K562 (cell line): ENCODE measurements at regions not wholly inside any gene's neighbourhood (a gene's known extent, or its start where the extent isn't known, plus 50 kb on each side); places are given as distances from the start of the nearest gene placed in this dataset.

ENCODE experiments used
- ATAC-seq: fragments of 200-7000 bp; cut with Tn5 transposase; 3 replicates; pipeline ENCODE4 v1.9.1; 2020; ENCODE audit warnings: moderate library complexity
- BruUV-seq: library from RNA; stranded (reverse); fragments of 400-500 nt; replicated peaks from 2 replicates; lab custom pipeline; 2021; lab: Mats Ljungman, UMichigan
- CTCF ChIA-PET: fragments of 300-600 bp; formaldehyde crosslinking; extraction: SDS; loops from one replicate; lab custom pipeline; 2021; ENCODE audit warnings: low intra/inter-chr PET ratio; lab: Yijun Ruan, JAX
- POLR2A ChIA-PET: fragments of 300-600, 350-650 bp; sonication (Branson Sonifier 250); formaldehyde crosslinking; extraction: SDS; loops from one replicate; lab custom pipeline; 2021; ENCODE audit warnings: antibody characterized with exemption, inconsistent platforms; lab: Yijun Ruan, JAX
- DNase-seq, 4 experiments: peaks; one replicate each; pipeline versions ENCODE4 v3.0.0 to v3.0.0-alpha.2; 2011 to 2018; ENCODE audit warnings: low spot score in 3 of 4, mixed read lengths in 3 of 4; ENCODE audit errors: extremely low read depth in 1 of 4
- FAIRE-seq: peaks from 2 replicates; lab custom pipeline; 2011; peaks lifted over from hg19 to GRCh38; lab: Jason Lieb, UNC
- H2AFZ ChIP-seq: 2 replicates; pipeline ENCODE4 v1.6.0; 2011; ENCODE audit warnings: low read depth, low read length, control low read depth, inconsistent platforms
- H3K27ac ChIP-seq: fragments of 200-600 bp; 3 replicates; pipeline ENCODE4 v1.8.0; 2011; ENCODE audit warnings: low read depth, mild to moderate bottlenecking, control low read depth, inconsistent platforms, low read length, moderate library complexity, mixed read lengths; ENCODE audit errors: extremely low read depth
- H3K27me3 ChIP-seq, 2 experiments: fragments of 300-600 bp in 1 of 2; 2 replicates in 1 of 2; 3 replicates in 1 of 2; pipeline versions ENCODE4 v1.6.0 to v1.8.0; 2011; ENCODE audit warnings: inconsistent platforms in 2 of 2, low read length in 2 of 2, mild to moderate bottlenecking in 1 of 2, mixed read lengths in 1 of 2, moderate library complexity in 1 of 2; ENCODE audit not compliant: control insufficient read depth in 2 of 2, insufficient read depth in 2 of 2
- H3K36me3 ChIP-seq: fragments of 300-600 bp; 3 replicates; pipeline ENCODE4 v1.8.0; 2011; ENCODE audit warnings: mild to moderate bottlenecking, low read length, inconsistent platforms; ENCODE audit not compliant: control insufficient read depth, insufficient read depth
- H3K4me1 ChIP-seq, 2 experiments: fragments of 200-600 bp in 1 of 2; replicated peaks in 1 of 2; 2 replicates in 1 of 2; 3 replicates in 1 of 2; pipeline versions ENCODE4 v1.5.1 to v1.8.0; 2011; ENCODE audit warnings: inconsistent platforms in 2 of 2, low read length in 2 of 2, mild to moderate bottlenecking in 1 of 2, mixed read lengths in 1 of 2, moderate library complexity in 1 of 2; ENCODE audit not compliant: control insufficient read depth in 2 of 2, insufficient read depth in 2 of 2
- H3K4me2 ChIP-seq: 2 replicates; pipeline ENCODE4 v1.6.1; 2011; ENCODE audit warnings: low read length, control low read depth, inconsistent platforms, mixed read lengths; ENCODE audit not compliant: insufficient read depth
- H3K4me3 ChIP-seq: fragments of 200-600 bp; sonication (generic), shearing (Covaris generic); 2 replicates; pipeline ENCODE4 v1.5.1; 2016; ENCODE audit warnings: control low read depth, inconsistent platforms
- H3K79me2 ChIP-seq: fragments of 200-600 bp; 3 replicates; pipeline ENCODE4 v1.8.0; 2011; ENCODE audit warnings: low read length, inconsistent platforms; ENCODE audit not compliant: control insufficient read depth, insufficient read depth
- H3K9ac ChIP-seq, 2 experiments: 2 replicates each; pipeline versions ENCODE4 v1.6.0 to v1.6.1; 2011; ENCODE audit warnings: low read depth in 2 of 2, low read length in 2 of 2, control low read depth in 1 of 2, inconsistent platforms in 1 of 2, mild to moderate bottlenecking in 1 of 2, mixed read lengths in 1 of 2; ENCODE audit not compliant: insufficient read depth in 1 of 2
- H3K9me1 ChIP-seq: one replicate; pipeline ENCODE4 v1.6.0; 2011; ENCODE audit warnings: inconsistent platforms, mild to moderate bottlenecking, low read length, moderate library complexity; ENCODE audit not compliant: control insufficient read depth, insufficient read depth
- H3K9me3 ChIP-seq: replicated peaks from 2 replicates; pipeline ENCODE4 v1.5.1; 2011; ENCODE audit warnings: low read depth, low read length, inconsistent platforms; ENCODE audit not compliant: control insufficient read depth, insufficient read depth
- H4K20me1 ChIP-seq: replicated peaks from 2 replicates; pipeline ENCODE4 v1.6.1; 2011; ENCODE audit warnings: low read length, inconsistent platforms, mixed read lengths; ENCODE audit not compliant: control insufficient read depth, insufficient read depth
- ATF3 ChIP-seq, 2 experiments: fragments of 450-650 bp in 1 of 2; sonication (generic) in 1 of 2; formaldehyde crosslinking in 1 of 2; IDR thresholded peaks in 1 of 2; conservative IDR thresholded peaks in 1 of 2; 2 replicates each; pipeline versions ENCODE4 v1.6.1 to v1.8.1; 2016 to 2023; ENCODE audit warnings: mild to moderate bottlenecking in 2 of 2, moderate library complexity in 2 of 2, inconsistent platforms in 1 of 2, missing genetic modification reagents in 1 of 2
- CREB3 ChIP-seq: fragments of 450-650 bp; conservative IDR thresholded peaks from 2 replicates; pipeline ENCODE4 v1.6.1; 2016; ENCODE audit warnings: missing genetic modification characterization, low read depth, mild to moderate bottlenecking, missing compliant biosample characterization, moderate library complexity
- EHMT2 ChIP-seq: fragments of 450-650 bp; IDR thresholded peaks from 2 replicates; pipeline ENCODE4 v1.6.1; 2018; ENCODE audit warnings: antibody characterized with exemption
- FOXO4 ChIP-seq: fragments of 450-650 bp; formaldehyde crosslinking; IDR thresholded peaks from 2 replicates; pipeline ENCODE4 v1.4.0; 2020; ENCODE audit warnings: mild to moderate bottlenecking, moderate library complexity
- GTF2F1 ChIP-seq: IDR thresholded peaks from 2 replicates; pipeline ENCODE4 v1.6.1; 2011; ENCODE audit warnings: low read depth, low read length, improper control_type of control experiment
- IRF9 ChIP-seq: fragments of 450-650 bp; IDR thresholded peaks from 2 replicates; pipeline ENCODE4 v1.6.1; 2016; ENCODE audit warnings: missing biosample characterization, missing genetic modification characterization
- MYNN ChIP-seq, 2 experiments: sonication (generic); formaldehyde crosslinking in 1 of 2; IDR thresholded peaks; 2 replicates each; pipeline versions ENCODE4 v1.5.0 to v1.6.1; 2016 to 2020; ENCODE audit warnings: antibody characterized with exemption in 1 of 2, missing genetic modification reagents in 1 of 2
- PHB ChIP-seq: fragments of 250-450 bp; sonication (Bioruptor Pico); IDR thresholded peaks from 2 replicates; pipeline ENCODE4 v1.5.0; 2021
- PHTF2 ChIP-seq: fragments of 250-450 bp; sonication (Bioruptor Pico); IDR thresholded peaks from 2 replicates; pipeline ENCODE4 v1.5.0; 2021; ENCODE audit warnings: mild to moderate bottlenecking
- POU5F1 ChIP-seq: fragments of 150-350 bp; IDR thresholded peaks from 2 replicates; pipeline ENCODE4 v1.6.1; 2014; ENCODE audit warnings: borderline replicate concordance, low read length, low read depth, mild to moderate bottlenecking; ENCODE audit not compliant: partially characterized antibody
- SLC30A9 ChIP-seq: fragments of 250-450 bp; sonication (Bioruptor Pico); IDR thresholded peaks from 2 replicates; pipeline ENCODE4 v1.8.0; 2022; ENCODE audit warnings: mild to moderate bottlenecking, moderate library complexity
- SMARCA5 ChIP-seq: fragments of 450-650 bp; IDR thresholded peaks from 2 replicates; pipeline ENCODE4 v1.6.1; 2016
- SP2 ChIP-seq: IDR thresholded peaks from 2 replicates; pipeline ENCODE4 v1.6.1; 2011; ENCODE audit warnings: mild to moderate bottlenecking, low read depth, low read length, moderate library complexity; ENCODE audit not compliant: poor library complexity, severe bottlenecking; ENCODE audit errors: extremely low read depth
- SPI1 ChIP-seq: IDR thresholded peaks from 2 replicates; pipeline ENCODE4 v1.6.1; 2011; ENCODE audit warnings: low read depth, low read length, control low read depth, borderline replicate concordance
- XRCC4 ChIP-seq: IDR thresholded peaks from one replicate; pipeline ENCODE4 v1.6.1; 2011; ENCODE audit not compliant: insufficient read depth, insufficient read length; ENCODE audit errors: extremely low read depth
- ZBTB8A ChIP-seq: fragments of 450-650 bp; IDR thresholded peaks from 2 replicates; pipeline ENCODE4 v1.6.1; 2018; ENCODE audit warnings: mild to moderate bottlenecking, moderate library complexity; ENCODE audit not compliant: partially characterized antibody
- ZNF76 ChIP-seq: fragments of 250-450 bp; sonication (Bioruptor Pico); IDR thresholded peaks from 2 replicates; pipeline ENCODE4 v1.4.0; 2020; ENCODE audit warnings: mild to moderate bottlenecking, moderate library complexity, borderline replicate concordance
- WGBS: fragments of 100-300 bp; shearing (Covaris generic); methylation state at CpG from one replicate; pipeline ENCODE4 v1.1.6; 2016; ENCODE audit warnings: low coverage, mixed read lengths; ENCODE audit not compliant: insufficient coverage; ENCODE audit errors: missing lambda C conversion rate; 5-methylcytosine and 5-hydroxymethylcytosine counted together
- in situ Hi-C: fragments of 300-500 bp; cut with MboI; formaldehyde crosslinking; loops from 4 replicates; pipeline ENCODE4 v1.15.0; 2018; ENCODE audit warnings: inconsistent platforms, mixed read lengths
- intact Hi-C: fragments of 100-400 bp; cut with micrococcal nuclease; formaldehyde crosslinking; loops from 2 replicates; pipeline ENCODE4 v1.14.2; 2022

- no peak overlapping the region for H3K4me3 ChIP-seq
- POLR2A ChIA-PET = no interaction called here
- TF ChIP-seq PHTF2 (CRISPR knock-in tag) (no peak), SPI1 (no peak), FOXO4 (CRISPR knock-in tag) (no peak), PHB (CRISPR knock-in tag) (no peak), EHMT2 (no peak), CREB3 (tag) (no peak), MYNN (IDR thresholded peaks at IDR 0.05) (no peak), MYNN (CRISPR knock-in tag; IDR thresholded peaks at IDR 0.05) (no peak), ZBTB8A (no peak), GTF2F1 (no peak), XRCC4 (no peak), ZNF76 (CRISPR knock-in tag) (no peak), IRF9 (tag) (no peak), SP2 (no peak), ATF3 (IDR thresholded peaks at IDR 0.05) (no peak), ATF3 (CRISPR knock-in tag; conservative IDR thresholded peaks at IDR 0.05) (no peak), POU5F1 (no peak), SLC30A9 (CRISPR knock-in tag) (no peak), SMARCA5 (no peak)
- no peak for DNase-seq
- no TSS peak for BruUV-seq
- no peaks in the 10 kb centered on the region for H3K9me3 ChIP-seq
- FAIRE-seq = no peak
- no peak for ATAC-seq
- H3K27ac ChIP-seq = no peak overlapping the region
- no peaks in the 10 kb centered on the region for H3K9me1 ChIP-seq
- H3K9ac ChIP-seq = no peak overlapping the region
- CTCF ChIA-PET = no interaction called here
- H2AFZ ChIP-seq = no peak overlapping the region
- no peaks in the 10 kb centered on the region for H4K20me1 ChIP-seq
- H3K4me2 ChIP-seq = no peak overlapping the region
- in situ Hi-C loops (loop anchor here (25.0 kb wide), 1 partner anchor 142 kb away; no protein-coding TSS in a partner anchor), intact Hi-C loops (no loop called here)
- H3K36me3 ChIP-seq = no peaks in the 10 kb centered on the region
- H3K4me1 ChIP-seq = no peaks in the 10 kb centered on the region
- WGBS = 3% methylated on average over 8 of the region's 9 CpGs
- H3K27me3 ChIP-seq = peaks cover 0 to 4% of the 10 kb centered on the region in 2 experiments; a peak in 2 of 5 replicates
- H3K79me2 ChIP-seq = no peaks in the 10 kb centered on the region
These were observed 87.2 kb upstream of the DMRT1 start for GRCh38 chr9:754150-754931.
